Stimulated activated CD8-positive, alpha-beta memory T cell treated with anti-CD3 and anti-CD28 coated beads, Interleukin-4, amount 100 ng/mL, for 1 hour (primary cell): ENCODE measurements at regions not wholly inside any gene's neighbourhood (a gene's known extent, or its start where the extent isn't known, plus 50 kb on each side); places are given as distances from the start of the nearest gene placed in this dataset.
"Not testable (repeated sequence)": the region's sequence is repeated elsewhere in the genome, so short reads cannot be mapped to it uniquely, and the experiment has no call there.

Experiments used
- DNase-seq, 2 donors: peaks; one replicate each; pipeline ENCODE4 v3.0.0-alpha.2; 2020; ENCODE audit warnings: low read depth in 2 of 2, low spot score in 1 of 2

DNA sequence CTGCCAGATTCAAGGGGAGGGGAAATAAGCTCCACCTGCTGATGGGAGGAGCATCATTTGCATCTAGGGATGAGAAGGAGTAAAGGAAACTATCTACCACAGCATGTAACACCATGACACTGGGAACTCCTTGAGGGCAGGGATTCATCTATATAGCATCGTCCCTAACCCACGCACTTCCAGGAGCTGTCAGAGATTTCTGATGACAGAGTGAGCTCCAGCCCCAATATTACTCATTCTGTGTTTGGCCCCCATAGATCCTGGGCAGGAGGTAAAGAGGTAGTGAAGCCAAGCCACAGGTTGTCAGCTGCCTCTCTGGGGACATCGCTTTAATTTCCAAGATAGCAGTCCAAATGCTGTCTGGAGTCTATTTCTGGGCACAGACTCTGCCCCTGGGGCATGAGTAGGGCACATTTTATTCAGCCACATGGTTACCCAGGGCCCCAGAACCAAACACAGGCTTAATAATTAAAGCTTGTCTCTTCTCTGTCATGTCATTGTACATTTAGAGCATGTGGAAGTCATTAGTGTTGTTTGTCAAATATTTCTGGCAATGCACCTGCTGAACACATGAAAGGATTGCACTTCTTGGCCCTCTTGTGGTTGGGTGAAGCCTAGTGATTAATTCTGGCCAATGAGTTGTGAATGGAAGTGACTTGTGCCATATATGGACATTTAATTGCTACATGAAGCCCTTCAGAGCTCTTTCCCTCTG, 105.9 kb upstream of the POU3F1 start:
- DNase-seq: no peak

DNA sequence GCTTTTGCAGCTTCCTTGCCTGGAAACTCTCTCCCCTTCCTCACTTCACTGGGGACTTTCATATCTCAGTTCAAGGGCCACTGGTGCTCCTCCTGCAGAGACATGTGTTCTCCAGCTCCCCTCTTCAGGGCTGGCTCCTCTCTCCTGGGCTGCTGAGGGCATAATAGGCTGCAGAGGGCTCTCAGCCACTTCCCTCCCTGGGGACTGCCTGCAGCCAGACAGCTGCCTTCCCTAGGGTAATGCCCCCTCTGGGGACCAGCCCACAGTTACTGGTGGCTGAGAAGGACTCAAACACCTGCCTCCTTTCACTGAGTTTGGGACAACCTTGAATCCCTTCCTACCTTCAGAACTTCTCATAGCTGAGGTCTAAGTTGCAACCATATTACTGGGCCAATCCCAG, 104.8 kb upstream of the POU3F1 start:
- DNase-seq: no peak

DNA sequence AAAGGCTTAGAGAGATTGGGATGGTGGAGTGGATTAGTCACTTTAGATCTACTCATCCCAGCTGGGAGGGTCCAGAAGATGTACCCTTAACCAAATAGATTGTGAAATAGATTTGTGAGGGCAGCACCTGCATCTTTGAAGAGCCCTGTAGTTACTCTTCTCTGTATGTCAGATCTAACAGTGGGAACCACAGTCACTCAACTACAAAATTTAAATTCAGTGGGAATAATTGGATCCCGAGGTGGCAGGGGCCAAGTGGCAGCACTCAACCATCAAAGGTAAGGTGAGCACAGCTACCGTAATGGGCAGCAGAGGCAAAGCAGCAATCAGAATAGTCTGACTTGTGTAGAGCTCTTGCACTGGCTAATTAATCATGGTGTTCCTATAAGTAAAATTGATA, 99.5 kb upstream of the POU3F1 start:
- not testable (repeated sequence) for DNase-seq

DNA sequence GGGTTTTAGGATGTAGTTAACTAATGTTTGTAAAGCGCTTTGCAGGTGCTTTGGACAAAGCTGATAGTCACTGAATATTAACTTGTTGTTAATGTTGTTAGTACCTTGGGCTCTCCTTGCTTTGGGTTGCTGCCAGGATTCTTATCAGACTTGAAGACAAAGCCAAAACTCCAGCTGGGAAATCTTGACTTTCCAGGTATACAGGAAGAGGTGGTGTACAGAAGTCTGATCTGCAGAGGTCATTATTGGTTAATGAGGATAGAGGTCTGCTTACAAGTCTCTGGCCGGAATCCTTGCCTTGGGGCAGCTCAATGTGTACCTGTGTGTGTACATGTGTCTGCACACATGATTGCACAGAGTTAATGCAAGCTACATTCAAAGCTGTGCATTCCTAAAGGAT, 96.0 kb upstream of the POU3F1 start:
- DNase-seq: no peak

DNA sequence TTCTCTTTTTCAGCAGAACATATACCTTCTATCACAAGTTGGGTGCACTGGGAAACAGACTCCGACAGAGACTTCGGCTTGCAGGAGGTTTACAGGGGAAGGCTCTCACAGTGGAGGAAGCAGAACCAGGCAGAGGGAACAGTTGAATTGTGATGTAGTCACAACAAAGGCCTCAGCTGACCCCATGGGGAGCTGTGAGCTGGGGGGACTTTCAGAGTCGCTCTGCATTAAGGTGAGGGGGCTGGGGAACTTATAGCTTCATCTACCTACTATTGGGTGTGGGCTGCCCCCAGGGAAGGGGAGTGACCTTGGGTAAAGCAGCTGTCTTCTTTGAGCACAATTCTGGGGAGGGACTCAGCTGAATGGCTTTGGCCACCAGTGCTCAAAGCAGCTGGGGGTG, 94.9 kb upstream of the POU3F1 start:
- DNase-seq: no peak

DNA sequence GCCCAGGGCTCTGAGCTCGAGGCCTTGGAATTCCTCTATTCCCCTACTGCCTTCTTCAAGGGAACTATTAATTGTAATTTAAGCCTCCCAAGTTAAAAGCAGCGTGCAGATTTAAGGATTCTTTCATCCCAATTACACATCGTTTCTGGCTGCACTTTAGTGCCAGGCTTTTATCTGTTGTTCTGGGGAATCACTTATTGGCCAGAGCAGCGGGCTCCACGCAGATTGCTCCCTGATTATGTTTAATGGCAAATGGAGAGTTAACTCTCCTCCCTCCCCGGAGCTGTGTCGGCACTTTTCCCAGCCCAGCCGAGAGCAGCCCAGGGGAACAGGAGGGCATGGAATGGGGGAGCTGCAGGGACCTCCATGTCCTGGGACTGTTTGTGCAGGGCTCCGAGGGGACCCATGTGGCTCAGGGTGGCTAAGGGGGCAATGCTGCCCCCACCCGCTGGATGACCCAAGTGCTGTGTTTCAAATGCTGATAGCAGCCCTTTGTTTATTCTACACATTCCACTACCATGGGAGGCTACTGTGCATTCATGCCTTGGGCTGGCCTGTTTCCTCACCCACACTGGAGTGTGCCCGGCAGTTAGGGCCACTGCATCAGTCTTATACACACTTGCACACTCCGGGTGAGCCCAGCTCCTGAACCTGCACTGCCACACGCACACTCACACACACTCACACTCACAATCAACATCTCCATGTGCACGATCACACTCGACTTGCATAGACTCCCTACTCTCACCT, 93.3 kb upstream of the POU3F1 start:
- no peak for DNase-seq

DNA sequence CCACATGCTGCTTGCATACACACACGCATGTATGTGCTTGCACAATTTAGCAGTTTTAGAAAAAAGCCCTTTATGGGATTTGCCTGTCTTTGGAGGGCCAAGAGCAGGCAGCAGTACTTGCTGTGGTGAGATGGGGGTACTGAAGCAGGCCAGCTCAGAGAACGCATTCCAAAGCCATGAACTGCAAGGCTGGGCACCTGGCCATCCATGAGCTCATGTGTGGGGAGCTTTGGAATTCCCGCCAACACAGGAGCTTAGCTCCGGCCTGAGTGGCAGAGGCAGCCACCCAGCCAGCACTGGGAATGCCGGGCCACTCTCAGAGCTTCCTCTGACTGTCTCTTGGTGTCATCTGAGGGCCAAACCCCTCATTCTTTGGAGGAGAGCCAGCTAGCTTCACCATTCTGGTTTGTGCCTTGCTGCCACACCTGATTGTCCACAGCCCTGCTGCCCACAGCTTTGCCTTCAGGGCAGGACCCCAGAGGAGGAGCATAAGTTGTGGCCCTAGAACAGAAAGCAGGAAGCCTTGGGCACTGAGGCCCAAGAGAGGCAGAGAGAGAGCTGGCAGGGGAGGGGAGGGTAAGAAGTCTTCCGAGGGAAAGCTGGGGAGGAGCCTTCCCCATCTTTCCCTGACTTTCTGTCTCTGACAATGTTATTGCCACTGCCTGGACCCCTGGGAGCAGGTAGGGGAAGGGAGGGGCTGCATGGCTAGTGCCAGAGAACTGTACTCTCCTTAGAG, 92.1 kb upstream of the POU3F1 start:
- DNase-seq: no peak

DNA sequence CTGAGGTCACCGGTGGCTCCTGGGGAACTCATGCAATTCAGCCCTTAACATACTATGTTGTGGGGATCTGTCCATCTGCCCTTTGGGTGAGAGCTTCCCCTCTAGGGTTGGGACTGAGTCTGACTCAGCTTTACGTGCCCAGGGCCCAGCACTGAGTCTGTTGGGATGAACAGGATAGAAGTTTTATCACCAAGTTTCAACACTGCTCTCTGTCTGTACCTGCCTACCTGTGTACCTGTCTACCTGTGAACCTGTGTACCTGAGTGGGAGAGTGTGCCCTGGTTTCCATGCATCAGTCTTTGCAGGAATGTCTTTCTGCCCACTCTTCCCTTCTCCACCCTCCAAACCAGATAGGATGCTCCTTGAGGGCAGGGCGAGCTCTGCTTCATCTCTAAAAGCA, 90.6 kb upstream of the POU3F1 start:
- DNase-seq: no peak

DNA sequence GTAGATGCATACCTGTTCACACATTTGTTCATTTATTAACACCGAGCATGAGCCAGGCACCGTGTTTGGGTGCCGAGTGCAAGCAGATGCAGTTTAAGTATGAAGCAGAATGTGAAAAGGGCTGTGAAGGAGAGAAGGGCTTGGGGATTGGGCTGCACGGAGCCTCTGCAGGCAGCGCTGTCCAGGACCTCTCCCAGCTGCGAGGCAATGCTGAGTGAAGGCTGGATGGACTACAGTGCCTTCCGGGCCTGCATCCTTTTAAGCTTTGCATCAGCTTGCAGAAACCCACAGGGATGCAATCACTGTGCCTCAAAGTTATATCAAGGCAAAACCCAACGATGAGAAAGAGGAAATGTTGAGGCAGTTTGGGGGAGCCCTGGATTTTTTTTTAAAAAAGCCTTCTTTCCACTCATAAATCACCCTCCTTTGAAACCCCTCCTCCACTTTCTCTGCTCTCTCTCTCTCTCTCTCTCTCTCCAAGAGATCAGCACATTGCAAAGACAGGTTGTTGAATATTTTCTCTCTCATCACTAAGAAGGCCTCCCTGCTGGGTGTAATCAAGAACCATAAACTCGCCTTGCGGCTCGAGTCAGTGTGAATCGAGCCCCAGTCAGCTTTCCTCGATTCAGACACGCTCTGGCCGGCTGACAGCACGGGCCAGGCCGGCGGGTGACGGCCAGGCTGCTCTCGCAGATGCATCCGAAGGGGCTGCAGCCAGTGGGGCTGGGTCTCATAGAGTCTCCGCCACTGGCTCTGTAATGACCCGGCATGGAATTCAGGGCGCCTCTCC, 89.2 kb upstream of the POU3F1 start:
- DNase-seq: no peak

DNA sequence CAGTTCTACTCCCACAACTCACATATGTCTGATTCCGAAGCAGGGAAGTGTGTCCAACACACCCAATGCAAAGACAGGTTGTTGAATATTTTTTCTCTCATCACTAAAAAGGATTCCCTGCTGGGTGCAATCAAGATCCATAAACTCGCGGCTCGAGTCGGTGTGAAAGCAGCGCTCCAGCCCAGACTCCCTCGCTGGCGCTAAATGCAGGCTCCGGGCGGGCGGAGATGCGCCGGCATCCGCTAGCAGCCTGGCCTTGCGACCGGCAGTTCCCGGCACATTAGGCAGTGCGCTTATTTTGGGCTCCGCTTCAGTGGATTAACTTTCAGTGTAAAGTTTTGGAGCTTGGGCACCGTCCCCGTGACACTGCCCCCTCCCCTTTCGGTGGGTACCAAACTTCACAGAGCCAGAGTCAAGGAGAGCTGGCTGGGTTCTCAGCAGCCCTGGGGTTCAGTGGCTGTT, 87.7 kb upstream of the POU3F1 start:
- DNase-seq: no peak

DNA sequence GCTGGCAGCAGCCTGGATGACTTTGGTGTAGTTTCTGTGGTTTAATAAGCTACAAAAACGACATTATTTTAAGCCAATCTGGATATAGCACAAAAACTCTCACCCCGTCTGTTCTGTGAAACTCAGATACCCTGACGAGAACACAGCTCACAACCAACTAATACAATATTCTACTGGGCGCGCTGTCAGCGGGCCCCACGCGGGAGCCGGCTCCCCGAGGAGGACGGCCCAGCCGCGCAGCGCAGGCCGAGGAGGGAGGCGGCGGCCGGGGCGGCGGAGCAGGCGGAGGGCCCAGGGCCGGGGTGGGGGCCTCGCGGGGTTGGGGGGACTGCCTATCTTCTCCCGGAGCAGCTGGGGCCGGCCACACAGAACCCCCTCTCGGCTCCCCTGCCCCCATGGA, 87.2 kb upstream of the POU3F1 start:
- DNase-seq: no peak

DNA sequence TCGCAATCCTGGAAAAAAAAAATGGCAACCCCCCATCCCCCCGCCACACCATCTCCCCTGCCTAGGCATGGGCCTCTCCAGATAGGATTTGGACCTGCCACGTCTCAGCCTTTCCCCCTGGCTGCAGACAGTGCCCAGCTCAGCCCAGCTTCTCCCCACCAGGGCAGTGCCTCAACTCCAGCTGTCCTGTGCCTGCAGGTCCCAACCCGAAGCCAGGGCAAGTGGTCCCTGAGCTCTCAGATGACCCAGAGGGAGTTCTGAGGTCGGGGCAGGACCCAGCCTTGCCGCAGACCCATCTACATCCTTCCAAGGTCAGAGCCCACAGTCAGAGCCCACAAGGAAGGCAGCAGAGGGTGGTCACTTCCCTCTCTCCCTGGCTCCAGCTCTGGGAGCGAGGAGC, 86.7 kb upstream of the POU3F1 start:
- no peak for DNase-seq

DNA sequence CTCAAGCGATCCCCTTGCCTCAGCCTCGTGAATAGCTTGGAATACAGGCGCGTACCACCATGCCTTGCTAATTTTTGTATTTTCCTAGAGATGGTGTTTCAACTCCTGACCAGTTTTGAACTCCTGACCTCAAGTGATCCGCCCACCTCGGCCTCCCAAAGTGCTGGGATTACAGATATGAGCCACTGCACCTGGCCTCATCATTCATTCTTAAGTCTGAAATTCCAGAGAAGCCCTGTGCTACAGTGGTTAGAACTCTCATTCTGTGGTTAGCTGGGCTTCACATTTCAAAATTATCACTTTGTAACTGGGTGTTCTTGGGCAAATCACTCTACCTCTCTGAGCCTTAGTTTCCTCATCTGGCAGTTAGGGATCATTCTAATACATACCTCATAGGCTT, 86.1 kb upstream of the POU3F1 start:
- no peak for DNase-seq

DNA sequence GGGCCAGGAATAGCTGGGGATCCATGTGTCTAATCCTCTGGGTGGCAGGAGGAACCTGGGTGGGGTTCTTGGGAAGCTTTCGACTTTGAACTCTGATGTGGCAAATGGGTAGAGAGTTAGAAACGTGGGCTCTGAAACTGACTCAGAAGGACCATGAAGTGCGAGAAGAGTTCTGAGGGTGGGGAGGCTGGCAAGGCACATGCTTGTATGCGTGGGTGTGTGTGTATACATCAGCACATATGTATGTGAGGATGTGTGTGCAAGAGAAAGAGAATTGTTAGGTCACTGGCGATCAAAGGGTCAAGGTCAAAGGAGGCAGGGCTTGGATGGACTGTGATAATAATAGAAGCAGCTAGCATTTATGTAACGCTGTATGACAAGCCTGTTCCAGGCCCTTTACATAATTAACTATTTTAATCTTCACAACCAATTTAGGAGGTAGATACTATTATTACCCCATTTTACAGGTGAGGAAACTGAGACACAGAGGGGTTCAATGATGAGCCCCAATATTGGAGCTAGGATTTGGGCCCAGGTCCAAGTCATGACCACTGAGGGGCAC, 84.5 kb upstream of the POU3F1 start:
- DNase-seq: no peak

DNA sequence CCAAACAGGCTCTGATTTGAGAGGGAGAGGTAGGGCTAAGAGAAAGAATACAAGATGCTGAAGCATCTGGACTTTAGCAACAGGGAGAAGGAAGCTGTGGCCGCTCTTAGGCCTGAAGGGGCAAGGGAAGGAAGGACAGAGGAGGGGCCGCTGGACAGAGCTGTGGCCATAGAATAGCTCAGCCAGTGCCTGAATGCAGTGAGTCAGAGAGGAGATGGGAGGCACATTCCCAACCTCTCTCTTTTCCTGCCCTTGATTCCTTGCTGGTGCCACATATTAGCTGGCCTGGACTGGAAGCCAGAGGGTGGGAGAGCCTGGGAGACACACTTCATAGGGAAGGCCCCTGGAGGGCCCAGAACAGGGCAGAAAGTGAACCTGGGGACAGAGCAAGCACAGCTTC, 83.4 kb upstream of the POU3F1 start:
- DNase-seq: no peak

DNA sequence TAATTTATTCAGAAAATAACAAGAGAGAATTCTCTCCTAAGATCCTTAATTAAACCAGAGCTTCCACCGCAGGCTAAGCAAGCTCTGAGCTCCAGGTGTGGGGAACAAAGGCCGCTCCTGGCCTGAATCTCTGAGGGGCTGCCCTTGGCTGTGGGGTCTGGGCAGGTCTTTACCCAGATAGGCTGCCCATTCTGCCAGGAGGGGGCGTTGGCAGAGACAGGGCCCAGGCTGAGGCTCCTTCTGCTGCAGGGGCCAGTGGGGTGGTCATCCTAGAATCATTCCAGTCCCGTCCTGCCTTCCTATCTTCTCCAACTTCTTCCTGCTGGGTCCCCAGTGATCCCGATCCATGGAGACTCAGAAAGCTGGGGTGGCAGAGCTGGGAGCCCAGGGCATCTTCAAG, 82.9 kb upstream of the POU3F1 start:
- no peak for DNase-seq

DNA sequence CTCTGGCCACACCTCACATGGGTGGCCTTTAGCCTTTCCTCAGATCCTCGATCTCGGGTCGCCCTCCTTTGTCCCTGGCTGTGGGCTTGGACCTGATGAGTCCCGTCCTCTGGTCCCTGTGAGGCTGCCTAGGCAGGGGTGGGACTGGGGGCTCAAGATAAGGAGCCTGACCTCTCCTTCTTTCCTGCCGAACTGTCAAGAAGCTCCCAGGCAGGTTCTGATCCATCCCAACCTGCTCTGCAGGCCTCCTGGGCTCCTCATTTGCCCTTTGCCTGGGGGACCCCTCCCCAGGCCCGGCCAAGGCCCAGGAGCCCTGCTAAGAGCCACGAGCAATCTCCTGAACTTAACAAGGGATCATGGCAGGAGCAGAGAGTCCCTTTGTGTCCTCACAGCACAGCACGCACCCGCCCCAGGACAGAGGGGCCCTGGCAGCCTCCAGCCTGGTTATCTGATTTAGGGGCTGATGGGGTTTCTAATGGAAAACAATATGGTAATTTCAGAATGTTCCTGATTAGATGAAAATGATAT, 82.4 kb upstream of the POU3F1 start:
- no peak for DNase-seq

DNA sequence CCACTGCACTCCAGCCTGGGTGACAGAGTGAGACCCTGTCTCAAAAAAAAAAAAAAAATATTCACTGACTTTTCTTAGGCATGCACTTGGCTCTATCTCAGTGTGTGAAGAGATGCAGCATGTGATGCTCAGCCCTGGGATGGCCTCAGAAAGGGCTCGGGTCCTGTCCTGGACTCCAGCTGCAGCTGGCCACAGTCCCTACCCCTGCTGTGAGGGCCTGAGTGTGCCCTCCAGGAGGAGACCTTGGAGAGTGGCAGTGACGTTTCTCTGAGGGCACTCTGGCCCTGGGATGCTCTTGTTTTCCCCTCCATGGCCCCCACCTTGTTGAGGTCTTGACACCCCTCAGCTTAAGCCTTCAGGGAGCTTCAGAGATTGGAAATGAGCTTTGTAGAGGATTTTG, 81.9 kb upstream of the POU3F1 start:
- no peak for DNase-seq

DNA sequence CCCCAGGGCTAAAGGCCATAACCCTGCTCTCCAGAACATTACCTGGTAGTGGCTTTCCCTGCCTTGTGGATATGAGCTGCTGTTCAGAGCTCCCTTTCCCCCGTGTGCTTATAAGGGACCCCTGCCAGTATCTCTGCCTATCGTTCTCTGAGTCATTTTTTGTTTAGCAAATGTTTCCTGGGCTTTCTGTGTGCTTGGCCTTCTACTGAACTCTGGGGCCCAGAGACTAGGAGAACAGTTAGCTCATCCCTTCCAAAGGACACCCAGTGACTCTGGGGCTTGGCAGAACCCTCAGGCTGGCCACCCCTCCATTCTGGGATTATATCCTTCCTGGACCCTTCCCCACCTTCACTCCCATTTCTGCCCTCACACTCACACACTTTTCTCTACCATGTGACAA, 80.8 kb upstream of the POU3F1 start:
- no peak for DNase-seq

DNA sequence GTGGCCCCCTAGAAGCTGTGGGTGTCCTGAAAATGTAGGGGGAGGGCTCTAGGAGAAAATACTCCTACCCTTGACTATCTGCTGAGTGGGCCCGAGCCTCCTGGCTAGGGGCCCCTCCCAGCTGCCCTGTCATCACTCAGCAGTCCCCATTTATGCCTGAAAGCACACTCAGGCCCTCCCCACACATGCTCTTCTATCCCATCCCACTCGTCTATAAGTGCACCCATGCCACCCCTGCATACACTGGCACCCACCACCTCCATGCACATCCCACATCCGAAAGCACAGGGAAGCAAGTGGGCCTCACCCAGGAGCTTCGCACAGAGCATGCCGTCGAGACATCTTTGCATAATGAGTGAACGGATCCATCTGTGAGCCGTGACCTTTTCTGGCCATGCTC, 80.4 kb upstream of the POU3F1 start:
- DNase-seq: no peak
